GM18499 (cell line): ENCODE measurements at regions not wholly inside any gene's neighbourhood (a gene's known extent, or its start where the extent isn't known, plus 50 kb on each side); places are given as distances from the start of the nearest gene placed in this dataset.
"Not testable (repeated sequence)": the region's sequence is repeated elsewhere in the genome, so short reads cannot be mapped to it uniquely, and the experiment has no call there.

Source experiments
- ATAC-seq: cut with Tn5 transposase; IDR thresholded peaks from one replicate; pipeline ENCODE4 v1.9.1; 2021; ENCODE audit warnings: moderate number of reproducible peaks; ENCODE audit not compliant: insufficient read depth, unreplicated experiment

GRCh38 chr13:112215871-112216270, 148.9 kb downstream of the SOX1 start:
- no peak for ATAC-seq

- no peak for ATAC-seq
Measured at GRCh38 chr13:112217431-112217830, 150.5 kb downstream of the SOX1 start.

GRCh38 chr13:112218416-112218815, 151.5 kb downstream of the SOX1 start:
- ATAC-seq = no peak

GRCh38 chr13:112219740-112220139, 152.8 kb downstream of the SOX1 start:
- no peak for ATAC-seq

GRCh38 chr13:112220296-112220875, 153.4 kb downstream of the SOX1 start:
- ATAC-seq = no peak

GRCh38 chr13:112220925-112221324, 154.0 kb downstream of the SOX1 start:
- no peak for ATAC-seq

GRCh38 chr13:112222971-112223370, 153.2 kb upstream of the SPACA7 start:
- no peak for ATAC-seq

- ATAC-seq = not testable (repeated sequence)
Measured at GRCh38 chr13:112223929-112224328, 152.2 kb upstream of the SPACA7 start.

- no peak for ATAC-seq
Measured at GRCh38 chr13:112225429-112226090, 150.6 kb upstream of the SPACA7 start.

GRCh38 chr13:112226320-112227002, 149.7 kb upstream of the SPACA7 start:
- ATAC-seq = no peak

GRCh38 chr13:112227031-112227430, 149.1 kb upstream of the SPACA7 start:
- no peak for ATAC-seq

GRCh38 chr13:112229445-112229844, 146.7 kb upstream of the SPACA7 start:
- ATAC-seq = no peak

GRCh38 chr13:112229992-112230872, 145.9 kb upstream of the SPACA7 start:
- ATAC-seq = no peak

GRCh38 chr13:112231451-112232083, 144.6 kb upstream of the SPACA7 start:
- ATAC-seq = no peak

- no peak for ATAC-seq
Measured at GRCh38 chr13:112233256-112233655, 142.9 kb upstream of the SPACA7 start.

- no peak for ATAC-seq
Measured at GRCh38 chr13:112233716-112234115, 142.4 kb upstream of the SPACA7 start.

- no peak for ATAC-seq
Measured at GRCh38 chr13:112234131-112234875, 141.9 kb upstream of the SPACA7 start.

- no peak for ATAC-seq
Measured at GRCh38 chr13:112236016-112236415, 140.1 kb upstream of the SPACA7 start.

GRCh38 chr13:112236539-112237197, 139.5 kb upstream of the SPACA7 start:
- ATAC-seq = no peak
